Vagina (tissue), 2 donors: ENCODE measurements at regions not wholly inside any gene's neighbourhood (a gene's known extent, or its start where the extent isn't known, plus 50 kb on each side); places are given as distances from the start of the nearest gene placed in this dataset.

ENCODE experiments used
- POLR2A ChIP-seq, 2 donors: fragments of 450-650 bp; IDR thresholded peaks; one replicate each; pipeline ENCODE4 v1.6.1; 2017; ENCODE audit warnings: antibody characterized with exemption in 2 of 2, mild to moderate bottlenecking in 2 of 2, moderate library complexity in 2 of 2
- POLR2AphosphoS5 ChIP-seq, 2 donors: sonication (generic); formaldehyde crosslinking; IDR thresholded peaks; one replicate each; pipeline ENCODE4 v1.9.0; 2017; ENCODE audit warnings: antibody characterized with exemption in 2 of 2, mild to moderate bottlenecking in 2 of 2, low read depth in 1 of 2; ENCODE audit not compliant: insufficient read depth in 1 of 2
- TF ChIP-seq, protein P1 (sequence below), 3 experiments: fragments of 450-650 bp in 2 of 3; fragments of 200-600 bp in 1 of 3; sonication (generic) in 1 of 3; IDR thresholded peaks; one replicate each; pipeline ENCODE4 v1.5.1; 2017 to 2019; ENCODE audit warnings: antibody characterized with exemption in 3 of 3, mild to moderate bottlenecking in 2 of 3, moderate library complexity in 2 of 3

DNA sequence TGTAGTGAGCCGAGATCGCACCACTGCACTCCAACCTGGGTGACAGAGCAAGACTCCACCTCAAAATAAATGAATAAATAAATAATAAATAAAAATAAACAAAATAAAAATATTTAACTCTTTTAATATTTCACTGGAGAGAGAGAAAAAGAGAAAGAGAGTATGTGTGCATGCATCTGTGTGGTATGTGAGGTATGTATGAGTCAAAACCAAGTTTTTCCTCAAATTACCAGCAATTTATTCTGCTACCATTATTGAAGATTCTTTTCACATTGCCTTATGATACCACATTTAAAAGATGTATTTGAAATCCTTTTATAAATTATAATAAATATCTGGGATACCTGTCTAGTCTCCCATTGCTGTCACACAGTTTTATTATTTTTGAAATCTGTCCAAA is 122.1 kb downstream of the CD164 start:
- no peak for TF ChIP-seq POLR2AphosphoS5 (IDR thresholded peaks at IDR 0.05; ENCODE audit: insufficient read depth in 1 of 2, low read depth in 1 of 2)
- TF ChIP-seq, protein P1, sequence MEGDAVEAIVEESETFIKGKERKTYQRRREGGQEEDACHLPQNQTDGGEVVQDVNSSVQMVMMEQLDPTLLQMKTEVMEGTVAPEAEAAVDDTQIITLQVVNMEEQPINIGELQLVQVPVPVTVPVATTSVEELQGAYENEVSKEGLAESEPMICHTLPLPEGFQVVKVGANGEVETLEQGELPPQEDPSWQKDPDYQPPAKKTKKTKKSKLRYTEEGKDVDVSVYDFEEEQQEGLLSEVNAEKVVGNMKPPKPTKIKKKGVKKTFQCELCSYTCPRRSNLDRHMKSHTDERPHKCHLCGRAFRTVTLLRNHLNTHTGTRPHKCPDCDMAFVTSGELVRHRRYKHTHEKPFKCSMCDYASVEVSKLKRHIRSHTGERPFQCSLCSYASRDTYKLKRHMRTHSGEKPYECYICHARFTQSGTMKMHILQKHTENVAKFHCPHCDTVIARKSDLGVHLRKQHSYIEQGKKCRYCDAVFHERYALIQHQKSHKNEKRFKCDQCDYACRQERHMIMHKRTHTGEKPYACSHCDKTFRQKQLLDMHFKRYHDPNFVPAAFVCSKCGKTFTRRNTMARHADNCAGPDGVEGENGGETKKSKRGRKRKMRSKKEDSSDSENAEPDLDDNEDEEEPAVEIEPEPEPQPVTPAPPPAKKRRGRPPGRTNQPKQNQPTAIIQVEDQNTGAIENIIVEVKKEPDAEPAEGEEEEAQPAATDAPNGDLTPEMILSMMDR (IDR thresholded peaks at IDR 0.05), result no peak
- TF ChIP-seq POLR2A (IDR thresholded peaks at IDR 0.05), result no peak
